T-helper 17 cell (primary cell): ENCODE measurements at regions not wholly inside any gene's neighbourhood (a gene's known extent, or its start where the extent isn't known, plus 50 kb on each side); places are given as distances from the start of the nearest gene placed in this dataset.
A peak's percentile ranks its signal among the peaks of the same experiment; 100 is the strongest.

Source experiments
- ATAC-seq: fragments of 150-1000 bp; cut with Tn5 transposase; 2 replicates; pipeline ENCODE4 v1.10.0; 2021; ENCODE audit warnings: mild to moderate bottlenecking, moderate library complexity
- DNase-seq, 3 donors: peaks; one replicate each; pipeline versions ENCODE4 v3.0.0 to v3.0.0-alpha.2; 2020 to 2021
- H3K9me3 ChIP-seq: one replicate; pipeline ENCODE4 v1.7.0; 2013; ENCODE audit warnings: low read length, mild to moderate bottlenecking; ENCODE audit not compliant: control insufficient read depth, poor library complexity, severe bottlenecking
- H3K27ac Mint-ChIP-seq: one replicate; pipeline ENCODE4 v1.8.0; 2022; ENCODE audit warnings: mild to moderate bottlenecking, moderate library complexity, mixed read lengths
- H3K27me3 Mint-ChIP-seq: one replicate; pipeline ENCODE4 v1.8.0; 2022; ENCODE audit warnings: mixed read lengths
- H3K36me3 Mint-ChIP-seq: one replicate; pipeline ENCODE4 v1.8.0; 2022; ENCODE audit warnings: low read depth, mixed read lengths
- H3K4me1 Mint-ChIP-seq: one replicate; pipeline ENCODE4 v1.8.0; 2022; ENCODE audit warnings: mild to moderate bottlenecking, mixed read lengths
- H3K4me3 Mint-ChIP-seq: one replicate; pipeline ENCODE4 v1.8.0; 2022; ENCODE audit warnings: mild to moderate bottlenecking, moderate library complexity, mixed read lengths

DNA sequence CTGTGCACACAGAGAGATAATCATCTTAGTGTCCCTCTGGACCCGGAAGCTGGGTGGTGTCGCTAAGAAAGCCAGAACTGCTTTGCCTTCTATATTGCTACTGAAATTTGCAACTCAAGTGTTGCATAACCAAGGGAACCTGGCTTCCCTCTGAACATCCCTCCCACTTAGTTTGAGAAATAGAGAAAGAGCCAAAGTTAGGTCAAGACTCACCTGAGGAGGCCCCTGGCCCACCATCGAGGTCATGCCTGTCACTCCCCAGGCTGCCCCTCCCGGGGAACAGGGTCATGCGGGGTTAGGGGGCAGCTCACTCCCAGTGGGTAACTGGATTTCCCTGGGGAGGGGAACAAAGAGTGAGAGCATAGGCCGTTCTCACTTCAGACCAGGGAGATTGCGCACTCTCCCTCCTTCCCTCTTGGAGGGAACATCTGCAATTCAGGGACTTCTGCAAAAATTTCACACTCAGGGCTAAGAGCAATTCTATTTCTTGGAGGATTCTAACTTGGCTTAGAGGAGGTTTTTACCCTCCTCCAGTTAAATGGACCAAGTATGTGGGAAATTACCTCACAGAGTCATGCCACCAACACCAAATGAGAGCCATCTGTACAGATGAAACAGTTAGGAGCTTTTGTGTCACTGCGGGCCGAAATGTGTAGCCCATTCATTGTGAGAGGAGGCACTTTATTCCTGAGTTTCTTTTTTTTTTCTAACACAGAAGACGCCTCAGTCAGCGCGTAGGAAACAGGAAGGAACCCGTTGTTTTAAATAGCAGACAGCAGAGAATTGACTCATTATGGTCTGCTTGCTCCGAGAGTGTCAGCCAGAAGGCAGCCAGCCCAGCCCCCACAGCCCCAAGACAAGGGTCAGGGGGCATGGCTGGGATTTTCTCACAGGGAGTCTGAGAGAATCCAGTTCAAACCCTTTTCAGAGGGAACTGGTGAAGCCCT lies 221.3 kb downstream of the ARHGAP12 start:
- H3K9me3 ChIP-seq: no peaks in the 10 kb centered on the region
- DNase-seq (no peak), ATAC-seq (peak; percentile 49)
- Mint-ChIP-seq H3K36me3 (peaks cover 2% of the 10 kb centered on the region), H3K4me1 (peaks cover 10% of the 10 kb centered on the region), H3K4me3 (peak overlapping the region; percentile 19), H3K27me3 (no peaks in the 10 kb centered on the region), H3K27ac (peak overlapping the region; percentile 5)

DNA sequence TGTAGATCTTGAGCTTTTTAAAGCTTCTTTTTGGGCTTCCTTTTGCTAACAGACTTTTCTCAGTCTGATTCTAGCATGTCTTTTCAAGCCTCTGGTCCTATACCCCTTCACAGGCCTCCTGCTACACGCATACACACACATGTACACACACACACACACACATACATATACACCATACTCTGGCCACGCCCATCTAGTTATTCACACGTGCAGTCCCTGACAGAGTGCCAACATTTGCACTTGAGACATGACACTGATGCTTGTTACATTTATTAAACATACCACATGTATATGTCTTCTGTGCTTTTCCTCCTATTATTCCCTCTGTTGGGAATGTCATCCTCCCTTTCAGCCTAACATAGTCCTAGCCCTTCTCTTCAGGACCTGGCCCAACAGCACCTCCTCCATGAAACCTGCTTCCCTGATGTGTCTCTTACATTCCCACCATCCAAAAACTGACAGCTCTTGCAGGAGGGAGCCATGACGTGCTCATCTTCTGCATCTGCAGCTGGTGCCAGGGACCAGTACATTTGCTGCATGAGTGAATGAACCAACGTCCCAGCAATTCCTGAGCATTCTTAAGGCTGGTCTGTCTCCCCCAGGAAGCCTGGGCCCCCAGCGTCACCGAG lies 222.1 kb downstream of the ARHGAP12 start:
- Mint-ChIP-seq H3K4me3 (peak overlapping the region; percentile 19), H3K27me3 (no peaks in the 10 kb centered on the region), H3K27ac (no peak overlapping the region), H3K36me3 (peaks cover 2% of the 10 kb centered on the region), H3K4me1 (peaks cover 10% of the 10 kb centered on the region)
- DNase-seq (no peak), ATAC-seq (no peak)
- no peaks in the 10 kb centered on the region for H3K9me3 ChIP-seq

DNA sequence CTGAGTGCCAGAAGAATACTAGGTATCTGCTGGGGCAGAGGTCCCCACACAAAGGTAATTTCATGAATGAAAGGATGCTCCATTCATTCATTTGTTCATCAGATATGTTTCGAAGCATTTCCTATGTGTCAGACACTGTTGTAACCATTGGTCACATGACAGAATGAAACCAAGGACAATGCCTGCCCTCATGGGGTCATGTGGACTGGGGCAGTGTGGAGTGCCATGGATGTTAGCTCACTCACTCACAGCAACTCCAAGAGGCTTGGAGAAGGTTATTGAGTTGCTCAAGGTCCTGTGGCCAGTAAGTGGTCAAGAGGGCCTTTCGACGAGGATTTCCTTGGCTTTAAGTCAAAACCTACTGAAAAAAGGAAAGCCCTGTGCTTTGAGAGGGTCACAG lies 223.5 kb downstream of the ARHGAP12 start:
- peaks cover 10% of the 10 kb centered on the region for H3K4me1 Mint-ChIP-seq
- DNase-seq (no peak), ATAC-seq (no peak)
- H3K36me3 Mint-ChIP-seq: peaks cover 2% of the 10 kb centered on the region
- no peaks in the 10 kb centered on the region for H3K27me3 Mint-ChIP-seq
- H3K4me3 Mint-ChIP-seq: no peak overlapping the region
- H3K9me3 ChIP-seq: no peaks in the 10 kb centered on the region
- H3K27ac Mint-ChIP-seq: no peak overlapping the region

DNA sequence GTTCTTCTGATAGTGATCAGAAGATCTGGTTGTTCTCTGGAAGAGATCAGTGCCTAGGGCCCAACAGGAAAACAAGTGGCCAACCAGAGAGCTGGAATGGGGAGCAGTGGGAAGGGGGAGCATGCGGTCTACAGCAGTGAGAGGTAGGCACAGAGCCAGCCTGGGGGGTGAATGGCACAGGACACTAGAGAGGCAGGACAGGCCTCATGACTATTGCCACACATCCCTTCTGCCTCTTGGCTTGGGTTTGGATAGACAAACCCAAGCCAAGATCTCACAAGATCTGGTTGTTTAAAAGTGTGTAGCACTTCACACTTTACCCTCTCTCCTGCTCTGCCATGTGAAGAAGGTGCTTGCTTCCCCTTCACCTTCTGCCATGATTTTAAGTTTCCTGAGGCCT lies 224.4 kb downstream of the ARHGAP12 start:
- no peak overlapping the region for H3K27ac Mint-ChIP-seq
- peaks cover 2% of the 10 kb centered on the region for H3K36me3 Mint-ChIP-seq
- no peaks in the 10 kb centered on the region for H3K9me3 ChIP-seq
- no peak overlapping the region for H3K4me3 Mint-ChIP-seq
- DNase-seq (no peak), ATAC-seq (no peak)
- no peaks in the 10 kb centered on the region for H3K27me3 Mint-ChIP-seq
- peaks cover 12% of the 10 kb centered on the region for H3K4me1 Mint-ChIP-seq

DNA sequence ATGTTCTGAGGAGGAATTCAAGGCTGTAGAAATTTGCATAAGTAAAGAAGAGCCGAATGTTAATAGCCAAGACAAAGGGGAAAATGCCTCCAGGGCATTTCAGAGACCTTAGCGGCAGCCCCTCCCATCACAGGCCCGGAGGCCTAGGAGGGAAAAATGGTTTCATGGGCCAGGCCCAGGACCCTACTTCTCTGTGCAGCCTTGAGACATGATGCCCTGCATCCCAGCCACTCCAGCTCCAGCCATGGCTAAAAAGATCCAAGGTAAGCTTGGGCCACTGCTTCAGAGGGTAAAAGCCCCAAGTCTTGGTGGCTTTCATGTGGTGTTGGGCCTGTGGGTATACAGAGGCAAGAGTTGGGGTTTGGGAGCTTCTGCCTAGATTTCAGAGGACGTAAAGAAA lies 225.7 kb downstream of the ARHGAP12 start:
- ATAC-seq: no peak
- peaks cover 14% of the 10 kb centered on the region for H3K4me1 Mint-ChIP-seq
- peaks cover 7% of the 10 kb centered on the region for H3K27me3 Mint-ChIP-seq
- no peak overlapping the region for H3K4me3 Mint-ChIP-seq
- H3K27ac Mint-ChIP-seq: no peak overlapping the region
- no peak for DNase-seq
- H3K36me3 Mint-ChIP-seq: peaks cover 2% of the 10 kb centered on the region
- H3K9me3 ChIP-seq: no peaks in the 10 kb centered on the region

DNA sequence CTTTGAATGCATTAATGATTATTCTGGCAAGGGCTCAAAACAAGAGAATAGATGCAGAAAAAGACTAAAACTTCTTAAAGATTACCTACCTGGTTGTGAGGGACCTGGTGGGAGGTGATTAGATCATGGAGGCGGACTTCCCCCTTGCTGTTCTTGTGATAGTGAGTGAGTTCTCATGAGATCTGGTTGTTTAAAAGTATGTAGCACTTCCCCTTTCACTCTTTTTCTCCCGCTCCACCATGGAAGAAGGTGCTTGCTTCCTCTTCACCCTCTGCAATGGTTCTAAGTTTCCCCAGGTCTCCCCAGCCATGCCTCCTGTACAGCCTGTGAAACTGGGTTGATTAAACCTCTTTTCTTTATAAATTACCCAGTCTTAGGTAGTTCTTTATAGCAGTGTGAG lies 226.6 kb downstream of the ARHGAP12 start:
- peaks cover 17% of the 10 kb centered on the region for H3K27me3 Mint-ChIP-seq
- no peak overlapping the region for H3K27ac Mint-ChIP-seq
- peaks cover 7% of the 10 kb centered on the region for H3K4me1 Mint-ChIP-seq
- no peak for DNase-seq
- no peaks in the 10 kb centered on the region for H3K9me3 ChIP-seq
- peaks cover 2% of the 10 kb centered on the region for H3K36me3 Mint-ChIP-seq
- no peak for ATAC-seq
- H3K4me3 Mint-ChIP-seq: no peak overlapping the region

DNA sequence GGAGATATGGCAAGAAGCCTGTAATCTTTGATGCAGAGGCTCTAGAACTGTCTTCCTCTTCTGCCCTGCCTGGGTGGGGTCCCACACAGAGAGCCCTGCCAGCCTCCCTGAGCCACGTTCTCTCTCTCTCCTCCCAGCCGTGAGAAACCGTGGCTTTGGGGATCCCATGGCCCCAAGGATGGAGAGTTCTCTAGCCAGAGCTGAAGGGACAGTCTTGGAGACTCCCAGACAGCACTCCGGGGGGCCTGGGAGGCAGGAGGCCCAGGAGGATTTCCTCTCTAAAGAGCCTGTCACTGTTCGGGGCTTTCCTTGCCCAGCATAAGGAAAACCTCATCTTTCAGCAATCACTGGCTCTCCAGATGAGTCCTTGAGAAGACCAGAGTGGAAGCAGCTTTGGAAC lies 227.1 kb downstream of the ARHGAP12 start:
- peaks cover 3% of the 10 kb centered on the region for H3K4me1 Mint-ChIP-seq
- no peaks in the 10 kb centered on the region for H3K9me3 ChIP-seq
- H3K27ac Mint-ChIP-seq: no peak overlapping the region
- H3K4me3 Mint-ChIP-seq: no peak overlapping the region
- ATAC-seq (no peak), DNase-seq (no peak)
- H3K36me3 Mint-ChIP-seq: no peaks in the 10 kb centered on the region
- peaks cover 18% of the 10 kb centered on the region for H3K27me3 Mint-ChIP-seq

DNA sequence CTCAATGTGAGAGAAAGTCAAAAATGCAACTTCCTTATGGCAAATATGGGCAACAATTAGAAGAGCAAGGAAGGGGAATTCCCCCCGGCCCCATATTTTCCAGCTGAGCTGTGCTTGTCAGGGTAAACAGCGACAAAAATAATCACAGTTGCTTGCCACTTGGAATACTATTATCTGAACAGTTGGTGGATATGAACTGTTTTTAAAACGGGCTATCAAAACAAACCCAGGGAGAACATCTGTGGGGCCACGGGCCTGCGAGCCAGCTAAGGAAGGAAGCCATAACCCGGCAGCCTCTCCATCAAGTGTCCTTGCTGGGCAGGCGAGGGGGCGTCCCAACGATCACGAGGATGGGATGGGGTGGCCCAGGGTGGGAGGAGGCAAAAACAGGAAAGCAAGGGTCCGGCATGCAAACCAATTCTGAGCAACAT lies 228.4 kb downstream of the ARHGAP12 start:
- Mint-ChIP-seq H3K36me3 (no peaks in the 10 kb centered on the region), H3K27me3 (peaks cover 18% of the 10 kb centered on the region), H3K27ac (no peak overlapping the region), H3K4me1 (peaks cover 3% of the 10 kb centered on the region), H3K4me3 (no peak overlapping the region)
- no peaks in the 10 kb centered on the region for H3K9me3 ChIP-seq
- DNase-seq (no peak), ATAC-seq (no peak)

DNA sequence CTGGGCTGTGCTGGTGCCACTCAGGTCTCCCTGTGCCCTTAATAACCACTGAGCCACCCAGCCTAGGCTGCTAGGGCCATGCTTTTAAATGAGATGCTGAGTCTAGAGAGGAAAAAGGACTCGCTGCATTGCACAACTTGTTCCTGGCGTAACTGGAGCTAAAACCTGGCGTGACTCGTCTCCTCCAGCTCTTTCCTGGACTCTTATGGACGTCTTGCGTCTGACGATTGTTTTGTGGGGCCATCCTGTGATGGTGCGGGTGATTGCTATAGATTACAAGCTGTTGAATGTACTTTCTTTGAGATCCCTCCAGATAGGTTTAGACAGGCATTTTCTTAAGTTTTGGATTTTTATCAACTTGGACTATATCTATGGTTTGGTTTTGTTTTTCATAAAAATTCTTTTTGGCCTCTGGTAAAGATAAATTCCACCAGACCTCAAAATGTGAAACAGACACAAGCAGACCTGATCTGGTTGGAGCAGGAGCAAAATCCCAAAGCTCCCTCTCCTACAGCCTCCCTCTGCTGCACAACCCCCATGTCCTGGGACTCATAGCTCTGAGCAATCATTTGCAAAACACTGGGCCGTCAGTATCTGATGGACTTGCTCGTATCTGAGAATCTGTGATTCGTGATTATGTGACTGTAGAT lies 230.3 kb downstream of the ARHGAP12 start:
- no peaks in the 10 kb centered on the region for H3K36me3 Mint-ChIP-seq
- H3K9me3 ChIP-seq: no peaks in the 10 kb centered on the region
- no peak for DNase-seq
- no peak overlapping the region for H3K27ac Mint-ChIP-seq
- no peak overlapping the region for H3K4me3 Mint-ChIP-seq
- peaks cover 3% of the 10 kb centered on the region for H3K4me1 Mint-ChIP-seq
- H3K27me3 Mint-ChIP-seq: peaks cover 25% of the 10 kb centered on the region
- ATAC-seq: no peak

DNA sequence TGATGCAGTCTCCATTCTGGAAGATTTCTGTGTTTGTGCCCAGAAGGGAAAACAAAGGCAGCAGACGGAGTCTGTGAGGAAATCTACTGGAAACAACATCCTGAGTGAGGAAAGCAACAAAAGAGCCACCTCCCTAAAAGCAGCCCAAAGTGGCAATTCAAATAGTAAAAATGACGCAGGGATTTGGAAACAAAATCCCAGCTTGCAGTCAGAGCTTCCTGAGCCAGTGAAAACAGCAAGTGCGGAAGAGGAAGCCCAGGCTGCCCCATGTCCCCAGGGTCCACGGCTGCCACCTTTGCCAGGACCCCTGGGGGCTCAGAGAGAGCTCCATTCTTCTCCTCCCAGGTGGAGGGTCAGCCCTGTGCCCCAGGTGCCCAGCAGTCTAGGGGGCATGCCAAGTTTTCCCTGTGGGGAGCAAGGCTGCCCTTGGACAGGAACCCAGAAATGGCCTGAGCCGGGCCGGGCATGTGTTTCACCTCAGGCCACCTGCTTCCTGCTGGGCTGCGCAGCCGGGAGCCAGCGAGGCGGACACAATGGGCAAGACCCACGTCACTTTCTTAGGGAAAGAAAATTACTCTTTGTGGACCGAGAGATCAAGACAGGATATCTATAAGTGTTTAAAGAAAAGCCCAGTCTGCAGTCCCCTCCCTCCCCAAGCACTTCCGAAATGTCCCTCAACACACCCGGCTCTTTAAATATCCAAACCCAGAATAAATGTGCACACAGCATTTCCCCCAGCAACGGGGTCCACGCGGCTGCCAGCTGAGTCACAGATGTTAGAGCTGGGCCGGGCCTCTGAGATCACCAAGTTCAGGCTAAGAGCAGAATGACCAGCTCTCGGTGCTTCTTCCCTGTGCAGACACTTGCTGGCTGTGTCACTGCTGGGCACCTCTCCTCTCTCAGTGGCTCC lies 231.1 kb downstream of the ARHGAP12 start:
- DNase-seq (no peak), ATAC-seq (no peak)
- Mint-ChIP-seq H3K27me3 (peaks cover 25% of the 10 kb centered on the region), H3K4me3 (no peak overlapping the region), H3K27ac (no peak overlapping the region), H3K4me1 (peaks cover 3% of the 10 kb centered on the region), H3K36me3 (no peaks in the 10 kb centered on the region)
- no peaks in the 10 kb centered on the region for H3K9me3 ChIP-seq

DNA sequence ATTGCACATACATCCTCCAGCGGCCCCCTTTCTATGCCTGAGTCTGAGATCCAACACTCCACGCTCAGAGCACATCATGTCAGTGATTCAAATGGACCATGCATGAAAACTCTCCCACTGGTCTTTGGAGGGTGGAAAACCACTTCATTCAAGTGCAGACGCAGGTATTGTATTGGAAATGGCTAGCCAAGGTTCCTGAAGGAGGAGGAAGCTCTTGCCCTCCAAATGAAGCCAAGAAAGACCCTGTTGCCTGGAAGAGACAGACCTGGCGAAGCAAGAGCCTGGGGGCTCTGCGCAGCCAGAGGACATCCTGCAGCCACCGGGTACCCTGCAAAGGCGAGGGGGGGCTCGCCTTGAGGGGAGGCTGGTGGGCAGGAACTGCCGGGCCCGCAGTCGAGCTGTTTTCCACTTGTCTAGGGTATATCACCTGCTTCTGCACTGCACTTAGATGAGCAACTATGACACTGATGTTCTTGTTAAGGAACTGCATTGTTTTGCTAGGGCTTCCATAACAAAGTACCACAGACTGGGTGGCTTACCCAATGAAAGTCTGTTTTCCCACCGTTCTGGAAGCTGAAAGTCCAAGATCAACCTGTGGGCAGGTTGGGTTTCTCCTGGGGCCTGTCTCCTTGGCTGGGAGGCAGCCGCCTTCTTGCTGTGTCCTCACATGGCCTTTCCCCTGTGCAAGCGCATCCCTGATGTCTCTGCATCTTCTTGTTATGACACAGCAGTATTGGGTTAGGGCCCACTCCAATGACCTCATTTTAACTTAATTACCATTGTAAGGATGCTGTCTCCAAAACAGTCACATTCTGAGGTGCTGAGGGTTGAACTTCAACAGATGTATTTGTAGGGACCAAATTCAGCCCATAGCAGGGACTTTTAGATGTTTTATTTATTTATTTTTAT lies 233.4 kb downstream of the ARHGAP12 start:
- no peaks in the 10 kb centered on the region for H3K9me3 ChIP-seq
- Mint-ChIP-seq H3K4me3 (no peak overlapping the region), H3K27me3 (peaks cover 25% of the 10 kb centered on the region), H3K36me3 (no peaks in the 10 kb centered on the region), H3K4me1 (peaks cover 3% of the 10 kb centered on the region), H3K27ac (no peak overlapping the region)
- no peak for ATAC-seq
- no peak for DNase-seq

DNA sequence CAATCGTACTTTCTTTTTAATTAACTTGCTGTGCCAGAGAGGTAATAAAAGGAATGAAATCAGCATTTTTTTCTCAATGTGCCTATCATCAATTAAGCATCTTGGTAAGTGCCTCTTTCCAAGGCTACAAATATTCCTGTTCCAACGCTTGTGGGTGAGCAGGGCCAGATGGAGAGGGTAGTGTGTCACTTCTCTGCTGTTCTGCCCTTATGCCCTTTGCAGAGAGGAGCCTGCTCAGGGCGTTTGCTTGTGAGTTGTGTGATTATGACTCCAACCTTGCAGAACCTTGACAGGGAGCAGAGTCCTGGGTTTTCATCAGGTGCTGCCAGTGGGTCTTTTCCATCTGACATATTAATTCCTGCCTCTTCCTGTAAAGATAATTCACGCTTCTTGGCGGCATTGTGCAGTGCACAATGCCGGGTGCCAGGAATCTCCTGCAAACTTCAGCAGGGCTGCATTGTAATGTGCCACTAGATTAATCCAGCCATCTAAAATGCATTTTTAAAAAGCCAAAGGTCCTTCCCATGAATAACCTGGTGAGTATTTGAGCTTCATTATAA lies 234.4 kb downstream of the ARHGAP12 start:
- H3K27me3 Mint-ChIP-seq: peaks cover 25% of the 10 kb centered on the region
- ATAC-seq: no peak
- no peaks in the 10 kb centered on the region for H3K36me3 Mint-ChIP-seq

More for the DNA sequence above, 234.4 kb downstream of the ARHGAP12 start:
- H3K9me3 ChIP-seq: no peaks in the 10 kb centered on the region
- Mint-ChIP-seq H3K4me1 (peaks cover 2% of the 10 kb centered on the region), H3K27ac (no peak overlapping the region), H3K4me3 (no peak overlapping the region)
- no peak for DNase-seq
